ENCODE measurements at regions not wholly inside any gene's neighbourhood (a gene's known extent, or its start where the extent isn't known, plus 50 kb on each side); places are given as distances from the start of the nearest gene placed in this dataset.

DNA sequence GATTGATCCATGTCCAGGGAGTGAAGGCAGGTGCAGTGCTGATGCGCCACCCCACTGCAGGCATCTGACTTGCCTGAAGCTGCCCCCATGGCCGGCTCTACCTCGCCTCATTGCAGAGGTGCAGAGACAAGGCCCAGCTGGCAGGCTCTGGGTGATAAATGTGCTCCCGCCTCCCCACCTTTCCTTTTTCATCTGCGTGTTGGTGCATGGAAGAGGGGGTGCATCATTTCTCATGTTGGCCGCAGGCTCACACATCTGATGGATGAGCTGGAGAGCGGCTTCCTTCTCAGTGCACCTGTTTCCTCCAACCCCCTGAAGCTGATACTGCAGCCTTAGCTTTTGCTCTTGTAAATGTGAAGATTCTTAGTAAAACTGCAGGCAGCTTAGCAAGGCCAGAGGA, 306.0 kb upstream of the KAZN start:
- no peak for TF ChIP-seq FOXM1 (IDR thresholded peaks at IDR 0.05; ENCODE audit: borderline replicate concordance, low read depth)
- TF ChIP-seq, protein P1, sequence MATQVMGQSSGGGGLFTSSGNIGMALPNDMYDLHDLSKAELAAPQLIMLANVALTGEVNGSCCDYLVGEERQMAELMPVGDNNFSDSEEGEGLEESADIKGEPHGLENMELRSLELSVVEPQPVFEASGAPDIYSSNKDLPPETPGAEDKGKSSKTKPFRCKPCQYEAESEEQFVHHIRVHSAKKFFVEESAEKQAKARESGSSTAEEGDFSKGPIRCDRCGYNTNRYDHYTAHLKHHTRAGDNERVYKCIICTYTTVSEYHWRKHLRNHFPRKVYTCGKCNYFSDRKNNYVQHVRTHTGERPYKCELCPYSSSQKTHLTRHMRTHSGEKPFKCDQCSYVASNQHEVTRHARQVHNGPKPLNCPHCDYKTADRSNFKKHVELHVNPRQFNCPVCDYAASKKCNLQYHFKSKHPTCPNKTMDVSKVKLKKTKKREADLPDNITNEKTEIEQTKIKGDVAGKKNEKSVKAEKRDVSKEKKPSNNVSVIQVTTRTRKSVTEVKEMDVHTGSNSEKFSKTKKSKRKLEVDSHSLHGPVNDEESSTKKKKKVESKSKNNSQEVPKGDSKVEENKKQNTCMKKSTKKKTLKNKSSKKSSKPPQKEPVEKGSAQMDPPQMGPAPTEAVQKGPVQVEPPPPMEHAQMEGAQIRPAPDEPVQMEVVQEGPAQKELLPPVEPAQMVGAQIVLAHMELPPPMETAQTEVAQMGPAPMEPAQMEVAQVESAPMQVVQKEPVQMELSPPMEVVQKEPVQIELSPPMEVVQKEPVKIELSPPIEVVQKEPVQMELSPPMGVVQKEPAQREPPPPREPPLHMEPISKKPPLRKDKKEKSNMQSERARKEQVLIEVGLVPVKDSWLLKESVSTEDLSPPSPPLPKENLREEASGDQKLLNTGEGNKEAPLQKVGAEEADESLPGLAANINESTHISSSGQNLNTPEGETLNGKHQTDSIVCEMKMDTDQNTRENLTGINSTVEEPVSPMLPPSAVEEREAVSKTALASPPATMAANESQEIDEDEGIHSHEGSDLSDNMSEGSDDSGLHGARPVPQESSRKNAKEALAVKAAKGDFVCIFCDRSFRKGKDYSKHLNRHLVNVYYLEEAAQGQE (IDR thresholded peaks at IDR 0.05; ENCODE audit: low read depth), result no peak
- TF ChIP-seq TAF1 (IDR thresholded peaks at IDR 0.05; ENCODE audit: low read depth), result no peak
- TF ChIP-seq ZBTB7A (IDR thresholded peaks at IDR 0.05; ENCODE audit: low read depth), result no peak
- TF ChIP-seq, protein P2, sequence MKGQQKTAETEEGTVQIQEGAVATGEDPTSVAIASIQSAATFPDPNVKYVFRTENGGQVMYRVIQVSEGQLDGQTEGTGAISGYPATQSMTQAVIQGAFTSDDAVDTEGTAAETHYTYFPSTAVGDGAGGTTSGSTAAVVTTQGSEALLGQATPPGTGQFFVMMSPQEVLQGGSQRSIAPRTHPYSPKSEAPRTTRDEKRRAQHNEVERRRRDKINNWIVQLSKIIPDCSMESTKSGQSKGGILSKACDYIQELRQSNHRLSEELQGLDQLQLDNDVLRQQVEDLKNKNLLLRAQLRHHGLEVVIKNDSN (IDR thresholded peaks at IDR 0.05), result no peak
- no peak for TF ChIP-seq NFIC (IDR thresholded peaks at IDR 0.05)

DNA sequence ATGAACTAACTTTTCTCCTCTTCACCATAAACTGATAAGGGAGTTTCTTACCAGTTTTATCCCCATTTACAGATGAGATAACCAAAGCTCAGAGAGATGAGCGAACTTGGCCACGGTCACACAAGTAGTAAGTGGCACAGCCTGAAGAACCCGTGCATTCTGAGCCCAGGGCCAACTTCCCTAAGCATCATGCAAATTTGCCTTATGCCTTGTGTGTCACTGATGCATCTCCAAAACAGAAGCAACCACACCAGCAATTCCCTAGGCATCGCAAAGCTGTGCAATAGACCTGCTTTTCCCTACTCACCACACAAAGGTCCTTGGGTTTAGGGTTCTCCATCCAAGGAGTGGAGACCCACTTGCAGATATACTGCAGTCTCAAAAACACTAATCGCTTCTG, 304.5 kb upstream of the KAZN start:
- TF ChIP-seq RAD21 (IDR thresholded peaks at IDR 0.05; ENCODE audit: low read depth) (no peak), FOXM1 (IDR thresholded peaks at IDR 0.05; ENCODE audit: borderline replicate concordance, low read depth) (no peak), NFIC (IDR thresholded peaks at IDR 0.05) (no peak), ZBTB7A (IDR thresholded peaks at IDR 0.05; ENCODE audit: low read depth) (no peak), TCF12 (IDR thresholded peaks at IDR 0.05; ENCODE audit: low read depth) (no peak), TAF1 (IDR thresholded peaks at IDR 0.05; ENCODE audit: low read depth) (no peak), EP300 (IDR thresholded peaks at IDR 0.05; ENCODE audit: borderline replicate concordance) (no peak), TEAD4 (IDR thresholded peaks at IDR 0.05) (no peak), CREB1 (IDR thresholded peaks at IDR 0.05; ENCODE audit: low read depth) (no peak), EGR1 (IDR thresholded peaks at IDR 0.05) (no peak), YY1 (IDR thresholded peaks at IDR 0.05; ENCODE audit: low read depth) (no peak), CEBPB (IDR thresholded peaks at IDR 0.05) (no peak)
- TF ChIP-seq, protein P2 (IDR thresholded peaks at IDR 0.05), result no peak

DNA sequence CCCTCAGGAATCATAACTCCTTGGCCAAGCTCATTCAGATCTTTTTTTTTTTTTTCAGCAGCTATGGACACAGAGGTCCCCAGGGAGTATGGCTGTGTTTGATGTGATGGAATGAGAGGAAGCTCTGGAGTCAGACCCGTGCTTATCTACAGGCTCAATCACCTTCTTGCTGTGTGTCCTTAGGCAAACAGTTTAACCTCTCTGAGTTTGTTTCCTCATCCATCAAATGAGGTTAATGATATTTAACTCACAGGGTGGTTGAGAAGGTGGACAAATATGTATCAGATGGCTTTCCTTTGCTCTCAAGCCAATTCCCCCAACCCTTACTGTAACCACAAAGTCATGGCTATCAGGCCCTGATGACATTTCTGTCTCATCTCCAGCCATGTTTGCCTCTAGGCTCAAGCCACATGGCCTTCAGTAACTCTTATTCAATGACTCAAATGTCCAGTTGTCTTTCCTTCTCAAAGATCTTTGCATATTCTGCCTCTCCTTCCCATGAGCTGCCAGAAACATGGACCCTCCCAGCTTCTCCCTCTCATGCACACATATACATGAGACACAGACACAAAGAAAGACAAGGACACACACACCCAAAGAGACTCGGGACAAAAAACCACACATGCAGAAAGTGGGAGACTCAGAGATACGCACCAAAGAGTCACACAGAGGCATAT, 303.5 kb upstream of the KAZN start:
- TF ChIP-seq TCF12 (IDR thresholded peaks at IDR 0.05; ENCODE audit: low read depth), result no peak
- TF ChIP-seq NFIC (IDR thresholded peaks at IDR 0.05), result no peak
- TF ChIP-seq, protein P1 (IDR thresholded peaks at IDR 0.05; ENCODE audit: low read depth), result no peak
- no peak for TF ChIP-seq TEAD4 (IDR thresholded peaks at IDR 0.05)
- no peak for TF ChIP-seq ZBTB7A (IDR thresholded peaks at IDR 0.05; ENCODE audit: low read depth)
- no peak for TF ChIP-seq EGR1 (IDR thresholded peaks at IDR 0.05)
- no peak for TF ChIP-seq CREB1 (IDR thresholded peaks at IDR 0.05; ENCODE audit: low read depth)
- no peak for TF ChIP-seq YY1 (IDR thresholded peaks at IDR 0.05; ENCODE audit: low read depth)
- no peak for TF ChIP-seq TAF1 (IDR thresholded peaks at IDR 0.05; ENCODE audit: low read depth)
- no peak for TF ChIP-seq CEBPB (IDR thresholded peaks at IDR 0.05)
- TF ChIP-seq, protein P3, sequence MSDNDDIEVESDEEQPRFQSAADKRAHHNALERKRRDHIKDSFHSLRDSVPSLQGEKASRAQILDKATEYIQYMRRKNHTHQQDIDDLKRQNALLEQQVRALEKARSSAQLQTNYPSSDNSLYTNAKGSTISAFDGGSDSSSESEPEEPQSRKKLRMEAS (IDR thresholded peaks at IDR 0.05), result no peak
- TF ChIP-seq, protein P2 (IDR thresholded peaks at IDR 0.05), result no peak
- TF ChIP-seq RAD21 (IDR thresholded peaks at IDR 0.05; ENCODE audit: low read depth), result no peak
- no peak for TF ChIP-seq EP300 (IDR thresholded peaks at IDR 0.05; ENCODE audit: borderline replicate concordance)
- TF ChIP-seq FOXM1 (IDR thresholded peaks at IDR 0.05; ENCODE audit: borderline replicate concordance, low read depth), result no peak

DNA sequence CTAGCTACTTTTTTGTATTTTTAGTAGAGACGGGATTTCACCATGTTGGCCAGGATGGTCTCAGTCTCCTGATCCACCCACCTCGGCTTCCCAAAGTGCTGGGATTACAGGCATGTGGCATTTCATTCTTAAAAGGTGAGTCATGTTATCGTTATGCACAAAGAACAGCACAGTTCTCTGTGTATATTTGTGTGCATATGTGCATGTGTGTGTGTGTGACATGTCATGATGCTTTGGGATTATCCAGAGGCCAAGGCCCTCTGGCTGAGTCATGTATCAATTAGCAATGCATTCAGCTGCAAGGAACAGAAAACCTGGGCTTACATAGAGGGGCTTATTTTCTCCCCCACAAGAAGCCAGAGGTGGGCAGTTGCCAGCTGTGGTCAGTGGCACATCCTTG, 301.7 kb upstream of the KAZN start:
- TF ChIP-seq RAD21 (IDR thresholded peaks at IDR 0.05; ENCODE audit: low read depth) (no peak), FOXM1 (IDR thresholded peaks at IDR 0.05; ENCODE audit: borderline replicate concordance, low read depth) (no peak)

DNA sequence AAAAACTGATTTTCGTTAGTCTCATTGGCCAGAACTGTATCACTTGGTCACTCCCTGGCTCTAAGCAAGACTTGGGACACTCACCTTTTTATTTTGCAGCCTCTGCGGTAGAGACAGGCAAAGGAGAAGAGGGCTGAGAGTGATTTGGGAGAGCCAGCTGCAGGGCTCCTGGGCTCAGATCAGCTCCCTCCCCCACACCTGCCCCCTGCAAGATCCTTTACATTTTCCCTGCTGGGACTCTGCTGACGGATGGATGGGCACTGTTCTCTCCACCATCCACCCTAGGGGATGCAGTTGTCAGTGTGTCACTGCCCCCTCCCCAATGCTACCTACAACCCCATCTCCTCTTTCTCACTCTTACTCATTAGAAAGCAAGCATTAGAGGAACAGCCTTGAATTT, 301.1 kb upstream of the KAZN start:
- TF ChIP-seq TAF1 (IDR thresholded peaks at IDR 0.05; ENCODE audit: low read depth), result no peak
- no peak for TF ChIP-seq YY1 (IDR thresholded peaks at IDR 0.05; ENCODE audit: low read depth)
- no peak for TF ChIP-seq EGR1 (IDR thresholded peaks at IDR 0.05)
- no peak for TF ChIP-seq TCF12 (IDR thresholded peaks at IDR 0.05; ENCODE audit: low read depth)
- TF ChIP-seq RAD21 (IDR thresholded peaks at IDR 0.05; ENCODE audit: low read depth), result no peak
- no peak for TF ChIP-seq NFIC (IDR thresholded peaks at IDR 0.05)
- TF ChIP-seq CEBPB (IDR thresholded peaks at IDR 0.05), result no peak
- TF ChIP-seq EP300 (IDR thresholded peaks at IDR 0.05; ENCODE audit: borderline replicate concordance), result no peak
- TF ChIP-seq, protein P3 (IDR thresholded peaks at IDR 0.05), result no peak
- no peak for TF ChIP-seq TEAD4 (IDR thresholded peaks at IDR 0.05)
- TF ChIP-seq, protein P2 (IDR thresholded peaks at IDR 0.05), result no peak
- TF ChIP-seq ZBTB7A (IDR thresholded peaks at IDR 0.05; ENCODE audit: low read depth), result no peak
- no peak for TF ChIP-seq FOXM1 (IDR thresholded peaks at IDR 0.05; ENCODE audit: borderline replicate concordance, low read depth)
- no peak for TF ChIP-seq CREB1 (IDR thresholded peaks at IDR 0.05; ENCODE audit: low read depth)
- TF ChIP-seq, protein P1 (IDR thresholded peaks at IDR 0.05; ENCODE audit: low read depth), result no peak
